GM10248 (cell line): ENCODE measurements at regions not wholly inside any gene's neighbourhood (a gene's known extent, or its start where the extent isn't known, plus 50 kb on each side); places are given as distances from the start of the nearest gene placed in this dataset.

ENCODE experiments used
- CTCF ChIA-PET: fragments of 300-600 bp; sonication (Branson Sonifier 250); formaldehyde crosslinking; extraction: SDS; loops from one replicate; lab custom pipeline; 2021; ENCODE audit warnings: antibody characterized with exemption; lab: Yijun Ruan, JAX
- POLR2A ChIA-PET: fragments of 350-650 bp; sonication (Branson Sonifier 250); formaldehyde crosslinking; extraction: SDS; loops from one replicate; lab custom pipeline; 2020; ENCODE audit warnings: antibody characterized with exemption; lab: Yijun Ruan, JAX
- DNase-seq: peaks from one replicate; pipeline ENCODE4 v3.0.0; 2012; ENCODE audit errors: extremely low spot score
- CTCF ChIP-seq: IDR thresholded peaks from 2 replicates; pipeline ENCODE4 v1.5.1; 2012; ENCODE audit warnings: mild to moderate bottlenecking, low read depth; ENCODE audit errors: extremely low read depth, missing control alignments, control extremely low read depth

GRCh38 chr2:6523476-6523875 is 342.2 kb downstream of the CMPK2 start:
- CTCF ChIA-PET = interaction anchor here (1.3 kb wide), 1 partner anchor 9 kb away, joined by 3 read pairs; no protein-coding TSS in a partner anchor
- no peak for DNase-seq
- no peak for TF ChIP-seq CTCF
- POLR2A ChIA-PET = no interaction called here

GRCh38 chr2:6524691-6525474 is 340.8 kb downstream of the CMPK2 start:
- no peak for DNase-seq
- ChIA-PET POLR2A (no interaction called here), CTCF (no interaction called here)
- TF ChIP-seq CTCF = no peak

- DNase-seq = no peak
- no peak for TF ChIP-seq CTCF
- ChIA-PET POLR2A (no interaction called here), CTCF (no interaction called here)
Observed at GRCh38 chr2:6525475-6525964, 340.2 kb downstream of the CMPK2 start.

GRCh38 chr2:6526093-6526824 is 339.4 kb downstream of the CMPK2 start:
- DNase-seq = peak; percentile 20
- TF ChIP-seq CTCF = peak; percentile 33
- POLR2A ChIA-PET = no interaction called here
- CTCF ChIA-PET = interaction anchor here (1.4 kb wide), 1 partner anchor 10 kb away, joined by 3 read pairs; no protein-coding TSS in a partner anchor

- DNase-seq = no peak
- CTCF ChIA-PET = no interaction called here
- POLR2A ChIA-PET = no interaction called here
- no peak for TF ChIP-seq CTCF
Observed at GRCh38 chr2:6531304-6531703, 334.4 kb downstream of the CMPK2 start.

- TF ChIP-seq CTCF = no peak
- POLR2A ChIA-PET = no interaction called here
- CTCF ChIA-PET = no interaction called here
- DNase-seq = no peak
Observed at GRCh38 chr2:6535572-6535971, 330.1 kb downstream of the CMPK2 start.
